DND-41 (cell line): ENCODE measurements at regions not wholly inside any gene's neighbourhood (a gene's known extent, or its start where the extent isn't known, plus 50 kb on each side); places are given as distances from the start of the nearest gene placed in this dataset.

Experiments
- ATAC-seq: fragments of 200-7000 bp; cut with Tn5 transposase; 3 replicates; pipeline ENCODE4 v1.9.1; 2021; ENCODE audit warnings: low read depth; ENCODE audit not compliant: insufficient read depth
- DNase-seq: peaks from one replicate; pipeline ENCODE4 v3.0.0-alpha.2; 2020
- H2AFZ ChIP-seq: 2 replicates; pipeline ENCODE4 v1.6.0; 2012; ENCODE audit warnings: low read depth, low read length
- H3K27ac ChIP-seq: 2 replicates; pipeline ENCODE4 v1.5.1; 2012; ENCODE audit warnings: low read length, inconsistent platforms
- H3K27me3 ChIP-seq: fragments of 200-600 bp; sonication (generic); 2 replicates; pipeline ENCODE4 v1.6.0; 2012; ENCODE audit warnings: low read length, mild to moderate bottlenecking, inconsistent platforms; ENCODE audit not compliant: insufficient read depth, poor library complexity
- H3K36me3 ChIP-seq: 2 replicates; pipeline ENCODE4 v1.5.1; 2012; ENCODE audit warnings: low read length, inconsistent platforms; ENCODE audit not compliant: insufficient read depth
- H3K4me1 ChIP-seq: 2 replicates; pipeline ENCODE4 v1.5.1; 2012; ENCODE audit warnings: mild to moderate bottlenecking, low read length; ENCODE audit not compliant: insufficient read depth
- H3K4me2 ChIP-seq: 2 replicates; pipeline ENCODE4 v1.6.0; 2012; ENCODE audit warnings: mild to moderate bottlenecking, moderate library complexity, low read length, inconsistent platforms; ENCODE audit not compliant: insufficient read depth
- H3K4me3 ChIP-seq, 2 experiments: fragments of 200-600 bp in 1 of 2; shearing (Covaris generic) in 1 of 2; 2 replicates each; pipeline ENCODE4 v1.5.1; 2012 to 2016; ENCODE audit warnings: inconsistent platforms in 2 of 2, low read length in 2 of 2, mild to moderate bottlenecking in 2 of 2, low read depth in 1 of 2, moderate library complexity in 1 of 2
- H3K79me2 ChIP-seq: 2 replicates; pipeline ENCODE4 v1.6.0; 2012; ENCODE audit warnings: low read length, inconsistent platforms; ENCODE audit not compliant: insufficient read depth
- H3K9ac ChIP-seq: 2 replicates; pipeline ENCODE4 v1.6.0; 2012; ENCODE audit warnings: low read depth, mild to moderate bottlenecking, inconsistent platforms, low read length, moderate library complexity
- H3K9me3 ChIP-seq: 2 replicates; pipeline ENCODE4 v1.5.1; 2012; ENCODE audit warnings: low read length, moderate library complexity, mild to moderate bottlenecking, inconsistent platforms; ENCODE audit not compliant: insufficient read depth, severe bottlenecking
- H4K20me1 ChIP-seq: 2 replicates; pipeline ENCODE4 v1.6.0; 2012; ENCODE audit warnings: low read length; ENCODE audit not compliant: insufficient read depth
- CTCF ChIP-seq: IDR thresholded peaks from 2 replicates; pipeline ENCODE4 v1.5.1; 2012; ENCODE audit warnings: borderline replicate concordance, low read length, moderate library complexity, mild to moderate bottlenecking; ENCODE audit not compliant: poor library complexity, severe bottlenecking; ENCODE audit errors: extremely low read depth
- EZH2 ChIP-seq: IDR thresholded peaks from 3 replicates; pipeline ENCODE4 v1.6.1; 2012; ENCODE audit warnings: borderline replicate concordance, low read depth, mild to moderate bottlenecking, moderate library complexity, low read length, inconsistent platforms; ENCODE audit not compliant: severe bottlenecking

DNA sequence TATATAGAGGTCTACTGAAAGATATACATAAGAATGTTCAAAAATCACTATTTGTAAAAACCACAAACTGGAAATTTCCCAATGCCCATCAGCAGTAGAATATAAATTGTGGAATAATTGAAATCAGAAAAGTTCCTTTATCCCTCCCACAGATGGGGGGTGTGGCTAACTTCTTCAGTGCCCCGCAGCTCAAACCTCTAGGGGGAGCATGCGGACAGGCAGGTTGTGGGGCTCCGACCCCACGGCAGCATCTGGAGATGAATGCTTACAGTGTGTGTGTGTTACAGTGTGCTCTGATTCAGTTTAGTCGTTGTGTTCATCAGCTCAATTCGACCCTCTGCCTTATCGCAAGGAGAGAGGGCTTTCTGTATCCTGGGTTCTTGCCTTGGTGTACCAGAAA, 262.1 kb upstream of the LRRC7 start:
- Histone ChIP-seq H4K20me1 (no peaks in the 10 kb centered on the region), H3K27ac (no peak overlapping the region), H3K9ac (no peak overlapping the region), H3K79me2 (no peaks in the 10 kb centered on the region), H3K27me3 (no peaks in the 10 kb centered on the region), H2AFZ (no peak overlapping the region), H3K4me3 (no peak overlapping the region), H3K36me3 (no peaks in the 10 kb centered on the region), H3K9me3 (no peaks in the 10 kb centered on the region), H3K4me1 (no peaks in the 10 kb centered on the region), H3K4me2 (no peak overlapping the region)
- TF ChIP-seq CTCF (peak; percentile 23), EZH2 (no peak)
- ATAC-seq (no peak), DNase-seq (no peak)

- no peak overlapping the region for H3K9ac ChIP-seq
- no peaks in the 10 kb centered on the region for H3K4me1 ChIP-seq
- DNase-seq (no peak), ATAC-seq (no peak)
- H3K4me2 ChIP-seq: no peak overlapping the region
- H4K20me1 ChIP-seq: no peaks in the 10 kb centered on the region
- TF ChIP-seq EZH2 (no peak), CTCF (no peak)
- H3K27me3 ChIP-seq: no peaks in the 10 kb centered on the region
- no peaks in the 10 kb centered on the region for H3K9me3 ChIP-seq
- H3K27ac ChIP-seq: no peak overlapping the region
- H2AFZ ChIP-seq: no peak overlapping the region
- H3K4me3 ChIP-seq: no peak overlapping the region
- no peaks in the 10 kb centered on the region for H3K36me3 ChIP-seq
- no peaks in the 10 kb centered on the region for H3K79me2 ChIP-seq
Measured at GRCh38 chr1:69312055-69312732, 255.5 kb upstream of the LRRC7 start.

- Histone ChIP-seq H3K79me2 (no peaks in the 10 kb centered on the region), H4K20me1 (no peaks in the 10 kb centered on the region), H3K36me3 (no peaks in the 10 kb centered on the region), H3K4me2 (no peak overlapping the region), H3K9ac (no peak overlapping the region), H3K27ac (no peak overlapping the region), H3K4me1 (no peaks in the 10 kb centered on the region), H2AFZ (no peak overlapping the region), H3K4me3 (no peak overlapping the region), H3K9me3 (no peaks in the 10 kb centered on the region), H3K27me3 (no peaks in the 10 kb centered on the region)
- TF ChIP-seq EZH2 (no peak), CTCF (no peak)
- ATAC-seq: no peak
- DNase-seq: no peak
Measured at GRCh38 chr1:69313118-69313517, 254.6 kb upstream of the LRRC7 start.

DNA sequence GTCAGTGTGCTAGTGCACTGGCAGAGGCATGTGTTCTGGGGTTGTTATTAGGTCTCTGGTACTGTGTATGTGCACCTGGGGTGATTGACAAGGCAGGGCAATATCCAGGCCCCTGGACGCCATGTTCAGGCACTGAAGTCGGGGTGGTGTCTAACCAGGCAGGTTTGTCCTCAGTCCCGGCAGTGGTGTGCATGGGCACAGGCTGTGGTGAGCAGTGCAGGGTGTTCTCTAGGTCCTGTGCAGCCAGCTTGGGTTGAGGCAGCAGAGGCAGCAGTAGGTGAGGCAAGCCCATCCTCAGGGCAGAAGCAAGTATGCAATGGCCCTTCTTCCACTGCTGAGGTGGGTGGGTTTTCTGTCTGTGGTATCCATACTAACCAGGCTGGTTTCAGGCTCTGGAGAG, 252.3 kb upstream of the LRRC7 start:
- DNase-seq: no peak
- H3K36me3 ChIP-seq: no peaks in the 10 kb centered on the region
- ATAC-seq: no peak
- no peaks in the 10 kb centered on the region for H4K20me1 ChIP-seq
- no peak overlapping the region for H3K27ac ChIP-seq
- TF ChIP-seq CTCF: no peak
- no peak for TF ChIP-seq EZH2
- H3K4me3 ChIP-seq: no peak overlapping the region
- H3K4me1 ChIP-seq: no peaks in the 10 kb centered on the region
- no peak overlapping the region for H3K9ac ChIP-seq
- H3K27me3 ChIP-seq: no peaks in the 10 kb centered on the region
- no peak overlapping the region for H3K4me2 ChIP-seq
- H3K79me2 ChIP-seq: no peaks in the 10 kb centered on the region
- no peak overlapping the region; the same call in 1 of the 2 replicates for H2AFZ ChIP-seq
- no peaks in the 10 kb centered on the region for H3K9me3 ChIP-seq
